ENCODE measurements at regions not wholly inside any gene's neighbourhood (a gene's known extent, or its start where the extent isn't known, plus 50 kb on each side); places are given as distances from the start of the nearest gene placed in this dataset.
A peak's percentile ranks its signal among the peaks of the same experiment; 100 is the strongest.
"Not testable (repeated sequence)": the region's sequence is repeated elsewhere in the genome, so short reads cannot be mapped to it uniquely, and the experiment has no call there.

DNA sequence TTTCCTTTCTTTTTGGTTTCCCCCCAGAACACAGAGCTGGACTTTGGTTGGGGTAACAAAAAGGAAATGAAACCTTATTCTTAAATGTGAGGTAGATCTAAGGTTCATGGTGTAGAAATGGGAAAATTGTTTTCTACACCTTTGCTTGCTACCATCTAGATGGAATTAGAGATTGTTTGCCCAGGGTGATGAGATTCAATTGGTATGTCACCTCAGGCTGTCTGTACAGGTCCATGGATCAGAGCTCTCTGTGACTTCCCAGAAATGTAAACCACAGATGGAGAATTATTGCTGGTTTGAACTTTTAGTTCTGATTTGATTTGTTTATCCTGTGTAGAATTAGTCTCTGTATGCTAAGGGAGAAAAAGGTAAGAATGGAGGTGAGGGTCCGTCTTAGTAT, 146.7 kb downstream of the PCDH7 start:
- DNase-seq (no peak), ATAC-seq (no peak)
- intact Hi-C loops (cut with DNase I, micrococcal nuclease), result no loop called here

DNA sequence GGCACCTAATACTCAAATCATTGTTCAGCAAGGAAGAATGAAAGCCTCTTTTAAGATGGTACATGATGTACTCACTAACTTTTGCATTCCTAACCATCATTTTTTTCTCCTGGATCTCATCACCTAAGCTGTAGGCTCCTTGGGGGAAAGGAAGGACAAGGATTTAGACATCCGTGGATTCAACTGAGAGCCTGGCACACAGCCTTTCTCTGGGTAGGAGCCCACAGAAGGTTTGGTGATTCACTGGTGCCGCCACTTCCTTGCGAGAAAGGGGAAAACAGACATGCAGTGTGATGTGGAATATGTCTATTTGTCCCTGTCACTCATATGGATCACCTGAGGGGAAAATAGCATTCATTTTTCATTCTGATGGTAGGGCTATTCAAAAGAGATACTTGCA, 147.3 kb downstream of the PCDH7 start:
- DNase-seq, result no peak
- intact Hi-C loops (cut with DNase I, micrococcal nuclease), result no loop called here
- ATAC-seq, result no peak

DNA sequence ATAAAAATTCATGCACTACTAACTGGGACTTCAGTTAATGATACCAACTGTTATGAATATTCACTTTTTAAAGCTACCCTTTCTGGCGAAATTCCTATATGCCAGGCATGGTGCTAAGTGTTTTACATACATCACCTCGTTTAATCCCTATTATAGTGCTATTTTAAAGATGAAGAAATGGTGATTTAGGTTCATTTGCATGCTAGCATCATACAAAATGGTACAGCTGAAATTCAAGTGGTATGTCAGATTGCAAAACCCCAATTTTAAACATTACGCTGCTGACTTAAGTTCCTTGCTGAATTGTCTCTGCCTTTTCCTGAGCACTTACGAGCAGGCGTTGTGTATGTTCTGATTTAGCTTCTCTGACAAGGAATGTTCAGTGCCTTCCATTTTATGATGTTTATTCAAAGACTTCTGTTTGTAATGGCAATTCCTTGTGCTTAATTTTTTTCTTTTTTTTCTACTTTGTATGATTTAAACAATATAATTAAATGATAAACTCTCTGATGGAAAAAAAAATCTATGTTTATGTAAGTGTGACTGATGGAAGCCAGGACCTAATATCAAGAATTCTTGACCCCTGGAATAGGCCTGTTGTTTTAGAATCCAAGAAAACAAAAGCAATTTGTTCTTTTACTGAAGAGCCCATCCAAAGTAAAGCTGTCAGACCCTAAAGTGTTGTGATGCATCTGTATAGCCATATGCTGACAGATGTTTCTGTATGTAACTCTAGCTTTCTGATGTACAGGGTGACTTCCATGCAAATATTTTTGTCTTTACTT, 148.1 kb downstream of the PCDH7 start:
- intact Hi-C loops (cut with DNase I, micrococcal nuclease), result no loop called here
- DNase-seq (no peak), ATAC-seq (no peak)

DNA sequence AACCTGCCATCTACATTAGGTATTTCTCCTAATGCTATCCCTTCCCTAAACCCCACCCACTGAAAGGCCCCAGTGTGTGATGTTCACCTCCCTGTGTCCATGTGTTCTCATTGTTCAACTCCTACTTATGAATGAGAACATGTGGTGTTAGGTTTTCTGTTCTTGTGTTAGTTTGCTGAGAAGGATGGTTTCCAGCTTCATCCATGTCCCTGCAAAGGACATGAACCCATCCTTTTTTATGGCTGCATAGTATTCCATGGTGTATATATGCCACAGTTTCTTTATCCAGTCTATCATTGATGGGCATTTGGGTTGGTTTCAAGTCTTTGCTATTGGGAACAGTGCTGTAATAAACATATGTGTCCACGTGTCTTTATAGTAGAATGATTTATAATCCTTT, 149.2 kb downstream of the PCDH7 start:
- ATAC-seq; DNase-seq; intact Hi-C loops (cut with DNase I, micrococcal nuclease): not testable (repeated sequence)

DNA sequence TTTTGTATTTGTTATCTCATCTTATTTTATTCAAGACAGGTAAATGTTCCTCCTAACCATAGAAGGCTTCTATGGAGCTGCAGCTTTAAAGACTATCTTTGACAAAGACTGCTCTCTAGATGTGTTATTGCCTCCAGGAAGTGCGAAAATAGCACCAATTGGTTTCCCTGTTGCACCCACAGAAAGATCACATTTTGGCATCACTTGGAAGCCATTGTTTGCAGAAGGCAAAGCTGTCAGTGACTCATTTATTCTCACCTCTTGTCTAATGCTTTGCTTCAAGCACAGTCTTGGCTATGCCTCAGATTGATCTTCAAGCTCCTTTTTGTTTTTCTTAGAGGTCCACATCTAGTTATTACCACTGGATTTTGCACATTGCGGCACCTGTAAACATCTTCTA, 150.3 kb downstream of the PCDH7 start:
- ATAC-seq (no peak), DNase-seq (no peak)
- intact Hi-C loops (cut with DNase I, micrococcal nuclease), result no loop called here

DNA sequence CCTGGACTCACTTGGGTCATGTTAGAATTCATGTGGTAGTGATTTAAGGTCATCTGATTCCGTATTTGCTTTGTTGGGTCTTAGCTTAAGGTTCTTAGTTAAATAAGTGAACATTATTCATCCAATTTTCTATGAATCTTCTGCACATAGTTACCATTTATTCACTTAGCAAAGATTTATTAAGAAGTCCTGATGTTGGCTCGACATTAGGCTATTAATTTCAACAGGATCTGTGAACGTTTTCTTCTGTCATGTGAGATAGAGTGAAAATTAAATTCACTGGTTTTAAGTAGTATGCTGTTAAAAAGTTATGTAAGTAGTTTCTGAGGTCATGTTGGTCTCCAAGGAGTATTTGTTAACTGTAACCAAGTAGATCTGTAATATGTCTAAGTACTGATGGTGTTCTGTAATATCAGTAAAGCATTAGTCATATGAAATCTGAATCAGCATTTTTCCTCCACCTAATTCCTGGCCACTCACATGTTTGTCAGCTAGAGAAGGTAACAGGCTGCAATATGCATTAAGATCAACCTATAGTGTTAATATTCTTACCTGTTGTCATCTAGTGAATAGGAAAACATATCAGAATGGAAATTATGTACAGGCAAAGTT, 155.6 kb downstream of the PCDH7 start:
- DNase-seq (no peak), ATAC-seq (no peak)
- intact Hi-C loops (cut with DNase I, micrococcal nuclease), result no loop called here

DNA sequence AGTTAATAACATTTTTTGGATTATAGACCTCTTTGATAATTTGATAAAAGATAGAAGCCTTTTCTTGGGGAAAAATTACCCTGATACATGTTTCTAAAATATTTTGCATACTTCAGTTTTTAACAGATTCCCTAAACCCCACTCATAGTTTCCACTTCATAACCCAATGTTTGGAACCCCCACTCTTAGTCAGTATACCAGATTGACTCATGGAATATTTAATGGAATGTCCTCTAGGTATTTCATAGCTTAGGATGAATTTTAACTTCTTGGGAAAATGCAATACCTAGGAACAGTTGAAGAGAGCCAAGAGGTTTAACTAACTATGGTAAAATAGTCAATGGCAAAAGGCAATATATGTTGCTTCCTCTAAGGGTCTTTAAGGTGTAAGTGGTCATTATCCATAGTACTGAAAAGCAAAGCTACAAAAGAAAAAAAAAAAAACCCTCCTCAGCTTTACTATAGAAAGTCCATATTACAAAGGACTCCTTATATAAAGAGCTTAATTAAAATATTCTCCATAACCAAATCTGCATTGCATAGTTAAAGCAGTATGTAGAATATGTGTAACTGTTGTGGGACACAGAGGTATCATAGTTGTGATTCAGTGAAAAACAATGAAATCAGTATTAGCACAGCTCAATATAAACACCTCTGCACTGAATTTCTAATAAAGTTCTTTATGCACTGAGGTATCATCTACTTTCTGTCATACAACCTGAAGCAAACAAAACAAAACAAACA, 159.9 kb downstream of the PCDH7 start:
- no peak for DNase-seq
- no peak for ATAC-seq
- intact Hi-C loops (cut with DNase I, micrococcal nuclease), result no loop called here

DNA sequence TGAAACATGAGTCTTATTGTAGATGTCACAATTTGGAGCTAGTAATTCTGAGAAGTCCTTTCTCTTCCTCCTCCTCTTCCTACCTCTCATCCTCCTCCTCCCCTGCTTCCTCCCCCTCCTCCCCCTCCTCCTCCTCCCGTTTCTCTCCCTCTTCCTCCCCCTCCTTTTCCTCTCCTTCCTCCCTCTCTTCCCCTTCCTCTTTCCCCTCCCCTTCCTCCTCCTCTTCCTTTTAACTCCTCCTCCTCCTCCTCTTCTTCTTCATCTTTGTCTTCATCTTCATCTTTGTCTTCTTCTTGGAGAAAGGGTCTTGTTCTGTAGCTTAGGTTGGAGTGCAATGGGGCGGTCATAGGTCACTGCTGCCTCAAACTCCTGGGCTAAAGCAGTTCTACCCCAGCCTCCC, 161.8 kb downstream of the PCDH7 start:
- ATAC-seq (no peak), DNase-seq (no peak)
- intact Hi-C loops (cut with DNase I, micrococcal nuclease), result no loop called here

DNA sequence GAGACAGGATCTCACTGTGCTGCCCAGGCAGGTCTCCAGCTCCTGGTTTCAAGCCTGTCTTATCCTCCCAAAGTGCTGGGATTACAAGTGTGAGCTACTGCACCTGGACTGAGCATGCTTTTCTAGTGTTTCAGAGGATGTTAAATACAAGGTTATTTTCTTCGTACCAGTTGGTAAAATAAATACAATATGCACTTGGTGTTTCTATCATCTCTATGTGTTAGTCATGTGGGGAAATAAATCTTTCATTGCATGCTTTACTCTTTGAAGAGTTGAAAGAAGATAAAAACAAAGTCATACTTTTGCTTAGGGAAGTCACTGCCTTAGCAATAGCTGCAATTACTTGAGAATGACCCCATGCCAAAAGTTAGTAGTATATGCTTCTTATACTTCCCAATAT, 162.3 kb downstream of the PCDH7 start:
- DNase-seq, result no peak
- no peak for ATAC-seq
- intact Hi-C loops (cut with DNase I, micrococcal nuclease), result no loop called here

DNA sequence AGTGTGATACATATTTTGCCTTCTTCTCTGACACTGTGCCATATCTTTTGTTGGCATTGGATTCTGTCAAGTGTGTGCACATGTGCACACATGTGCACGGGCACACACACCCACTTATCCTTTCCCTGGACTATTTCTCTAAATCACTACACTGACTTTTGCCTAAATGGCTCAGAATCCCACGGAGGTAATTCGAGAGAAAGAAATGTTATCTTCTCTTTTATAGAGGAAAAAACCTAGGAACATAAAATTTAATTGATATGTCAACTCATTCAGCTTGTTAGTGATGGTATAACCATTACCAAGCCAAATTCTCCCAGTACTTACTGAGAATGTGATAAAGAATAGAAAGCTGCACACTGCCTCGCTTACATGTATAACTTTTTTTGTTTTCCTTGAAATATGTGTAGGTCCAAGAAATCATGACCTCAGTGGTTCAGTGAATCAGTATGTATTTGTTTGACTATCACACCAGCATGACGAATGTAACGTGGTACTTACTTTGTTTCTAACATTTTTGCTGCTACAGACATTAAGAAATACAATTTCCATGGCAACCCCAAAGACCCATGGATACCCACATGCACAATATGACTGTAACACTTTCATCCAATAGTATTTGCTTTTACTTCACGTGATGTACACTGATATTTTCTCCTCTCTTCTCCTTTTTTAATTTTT, 163.0 kb downstream of the PCDH7 start:
- intact Hi-C loops (cut with DNase I, micrococcal nuclease), result no loop called here
- ATAC-seq (peak; percentile 75), DNase-seq (no peak)

DNA sequence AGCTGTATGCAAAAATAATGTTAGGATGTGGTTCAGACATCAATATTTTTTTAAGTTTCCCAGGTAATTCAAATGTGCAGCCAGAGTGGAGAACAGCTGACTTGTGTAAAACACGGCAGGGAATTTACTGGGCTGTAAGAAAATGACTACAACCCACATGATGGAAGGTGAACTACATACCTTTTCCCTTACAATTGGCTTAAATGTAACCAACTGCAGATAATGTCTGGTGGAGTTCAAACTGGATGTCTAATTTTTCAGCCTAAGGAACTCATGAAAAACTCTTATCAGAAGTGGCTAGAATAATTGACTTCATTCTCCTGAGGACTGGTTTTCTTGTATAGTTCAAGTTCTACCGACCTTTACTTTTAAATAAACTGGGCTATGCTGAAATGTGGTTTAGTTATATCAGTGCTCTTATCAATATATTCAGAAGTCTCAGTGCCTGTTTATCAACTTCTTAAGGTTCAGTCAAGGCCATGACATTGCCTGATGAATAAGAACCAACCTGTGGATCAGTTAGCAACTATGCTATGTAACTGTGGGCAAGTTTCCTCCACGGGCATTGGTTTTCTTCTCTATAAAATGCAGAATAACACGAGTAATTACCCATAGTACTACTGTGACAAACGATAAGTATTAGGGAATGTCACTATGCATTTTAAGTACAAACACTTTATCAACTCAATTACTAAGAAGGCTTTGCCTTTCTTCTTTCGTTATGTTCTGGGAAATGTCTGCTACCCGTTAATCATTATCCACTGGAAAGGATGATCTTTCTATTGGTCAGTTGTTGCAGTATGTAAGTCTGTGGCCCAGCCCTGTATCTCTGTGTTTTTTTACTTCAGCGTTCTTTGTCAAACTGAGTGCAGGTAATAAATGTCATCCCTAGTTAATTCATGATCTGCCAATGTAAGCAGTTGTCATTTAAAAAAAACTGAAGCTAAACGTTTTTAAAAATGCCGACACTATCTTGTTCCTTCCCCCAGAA, 181.6 kb downstream of the PCDH7 start:
- DNase-seq, result no peak
- intact Hi-C loops (cut with DNase I, micrococcal nuclease), result no loop called here
- ATAC-seq, result peak; percentile 70

DNA sequence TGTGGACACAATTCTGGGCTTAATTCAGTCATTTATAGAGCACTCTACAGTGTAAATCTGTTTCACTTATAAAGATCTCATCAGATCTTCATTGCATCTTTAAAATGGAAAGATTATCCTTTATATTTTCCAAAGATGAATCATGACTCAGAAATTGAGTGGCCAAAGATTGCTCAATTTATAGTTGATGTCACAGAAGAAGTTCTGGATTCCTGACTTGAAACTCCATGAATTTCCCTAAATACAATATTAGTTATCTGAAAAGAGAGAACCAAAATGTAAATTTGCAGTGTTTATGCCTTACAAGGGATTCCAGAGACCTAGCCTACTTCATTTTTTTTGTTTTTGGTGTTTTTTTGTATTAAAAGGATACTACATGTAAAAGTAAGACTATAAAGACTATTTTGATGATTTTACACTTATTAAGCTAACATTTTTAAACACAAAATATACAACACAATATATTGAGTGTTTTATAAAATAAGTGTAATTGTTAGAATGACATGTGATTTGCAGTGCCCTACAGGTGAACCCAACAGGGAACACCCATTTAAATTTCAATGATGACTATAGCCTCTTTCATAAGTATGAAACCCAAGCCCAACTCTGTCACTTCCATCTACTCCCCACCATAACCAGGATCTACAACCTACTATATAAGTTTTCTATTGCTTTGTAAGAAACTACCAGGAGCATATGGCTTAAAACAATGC, 183.5 kb downstream of the PCDH7 start:
- DNase-seq (no peak), ATAC-seq (peak; percentile 13)
- intact Hi-C loops (cut with DNase I, micrococcal nuclease), result no loop called here

DNA sequence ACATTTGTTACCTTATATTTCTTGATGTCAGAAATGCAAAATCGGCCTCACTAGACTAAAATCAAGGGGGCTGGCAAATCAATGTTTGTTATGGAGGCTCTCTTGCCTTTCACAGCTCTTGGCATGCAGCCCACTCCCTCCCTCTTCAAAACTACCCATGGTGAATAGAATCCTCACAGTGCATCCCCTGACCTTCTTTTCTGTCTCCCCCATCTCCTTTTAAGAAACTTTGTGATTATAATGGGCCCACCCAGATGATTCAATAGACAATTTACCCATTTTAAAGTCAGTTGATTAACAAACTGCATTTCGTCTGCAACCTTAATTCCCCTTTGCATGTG, 184.0 kb downstream of the PCDH7 start:
- DNase-seq, result peak in 1 of 2 donors; percentile 42
- intact Hi-C loops (cut with DNase I, micrococcal nuclease), result no loop called here

DNA sequence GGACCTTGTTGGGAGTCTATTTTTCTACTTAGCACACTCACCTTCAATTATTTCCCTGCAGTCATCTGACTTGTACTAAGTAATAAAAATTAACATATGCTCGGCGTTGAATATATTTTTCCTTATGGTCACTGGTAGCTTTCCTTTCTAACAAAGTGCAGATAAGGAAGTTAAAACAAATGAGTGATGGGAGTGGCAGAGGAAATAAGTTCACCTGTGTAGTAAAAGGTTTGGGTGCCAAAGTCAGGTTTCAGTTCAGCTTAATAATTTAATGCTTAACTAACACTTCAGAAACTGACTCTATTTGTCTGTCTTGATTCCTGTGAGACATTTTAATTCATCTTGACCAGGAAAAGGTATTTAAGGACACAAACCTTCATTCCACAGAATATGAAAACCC, 184.4 kb downstream of the PCDH7 start:
- no peak for DNase-seq
- intact Hi-C loops (cut with DNase I, micrococcal nuclease), result no loop called here
- peak; percentile 94 for ATAC-seq

More for the DNA sequence above, 184.0 kb downstream of the PCDH7 start:
- ATAC-seq, result no peak

DNA sequence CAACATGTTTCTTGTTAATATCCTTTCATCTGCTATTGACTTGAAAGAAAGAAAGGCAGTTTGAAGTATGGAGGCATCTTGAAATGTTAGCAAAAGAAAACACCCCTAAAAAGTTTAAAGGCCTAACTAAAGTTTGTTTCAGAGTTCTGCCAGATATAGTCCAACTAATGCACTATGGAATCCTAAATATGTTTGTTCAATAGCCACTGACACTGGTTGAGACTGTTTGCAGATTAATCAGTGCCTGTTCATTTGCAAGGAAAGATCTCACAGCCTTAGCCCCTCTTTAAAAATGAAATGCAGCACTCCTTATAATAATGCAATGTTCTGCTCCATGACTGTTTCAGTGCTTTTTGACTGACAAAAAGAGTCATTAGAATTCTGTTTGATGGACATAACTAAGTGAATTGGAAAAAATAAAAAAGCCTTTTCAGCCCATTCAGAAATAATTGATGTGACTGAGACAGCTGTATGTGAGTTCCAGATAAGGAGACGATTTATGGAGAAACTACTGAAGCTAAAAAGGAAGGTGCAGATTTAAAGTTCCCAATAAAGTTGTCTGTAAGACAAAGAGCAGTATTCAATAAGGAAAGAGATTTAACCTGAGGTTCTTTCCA, 192.0 kb downstream of the PCDH7 start:
- ATAC-seq, result no peak

DNA sequence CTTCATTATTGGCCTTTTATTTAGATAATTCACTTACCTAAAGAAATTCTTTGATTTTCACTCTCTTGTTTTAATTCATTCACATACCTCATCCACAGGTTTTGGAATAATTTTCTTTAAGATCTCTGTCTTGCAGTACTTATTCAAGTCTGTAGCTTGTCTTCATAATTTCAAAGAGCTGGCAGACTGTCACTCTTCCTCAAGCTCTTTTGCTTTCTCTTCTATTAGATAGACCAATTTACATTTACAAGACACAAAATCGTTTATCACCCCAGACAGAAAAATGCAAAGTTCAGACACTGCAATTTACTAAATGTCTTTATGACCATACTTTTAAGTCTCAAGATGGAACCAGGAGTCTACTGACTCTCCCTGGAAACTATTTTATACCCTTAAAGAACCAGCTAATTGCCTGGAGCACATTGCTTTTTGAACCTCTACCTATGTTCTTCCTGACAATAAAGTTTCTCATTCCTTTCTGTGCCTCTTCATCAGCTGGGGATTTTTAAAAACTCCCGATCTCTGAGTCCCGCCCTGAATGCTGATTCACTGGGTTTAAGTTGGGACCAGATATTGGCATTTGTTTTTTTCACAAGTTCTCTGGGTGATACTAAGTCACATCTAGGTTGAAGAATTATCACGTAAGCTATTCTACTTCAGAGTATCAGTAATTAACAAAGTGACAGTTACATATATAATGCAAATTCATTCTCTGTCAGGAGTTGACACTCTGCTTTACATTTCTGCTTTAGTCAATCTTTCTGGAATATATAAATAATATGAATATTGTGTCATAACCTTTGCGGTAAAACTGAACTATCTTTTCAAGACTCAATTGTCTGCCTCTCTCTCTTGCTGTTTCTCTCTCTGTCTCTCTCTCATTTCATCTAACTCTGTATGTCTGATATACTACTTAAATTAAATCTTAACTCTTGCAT, 196.4 kb downstream of the PCDH7 start:
- peak; percentile 93 for ATAC-seq
- intact Hi-C loops (cut with DNase I, micrococcal nuclease), result no loop called here
- DNase-seq, result no peak

More for the DNA sequence above, 192.0 kb downstream of the PCDH7 start:
- DNase-seq, result no peak
- intact Hi-C loops (cut with DNase I, micrococcal nuclease), result no loop called here
